ENCODE measurements at regions not wholly inside any gene's neighbourhood (a gene's known extent, or its start where the extent isn't known, plus 50 kb on each side); places are given as distances from the start of the nearest gene placed in this dataset.

DNA sequence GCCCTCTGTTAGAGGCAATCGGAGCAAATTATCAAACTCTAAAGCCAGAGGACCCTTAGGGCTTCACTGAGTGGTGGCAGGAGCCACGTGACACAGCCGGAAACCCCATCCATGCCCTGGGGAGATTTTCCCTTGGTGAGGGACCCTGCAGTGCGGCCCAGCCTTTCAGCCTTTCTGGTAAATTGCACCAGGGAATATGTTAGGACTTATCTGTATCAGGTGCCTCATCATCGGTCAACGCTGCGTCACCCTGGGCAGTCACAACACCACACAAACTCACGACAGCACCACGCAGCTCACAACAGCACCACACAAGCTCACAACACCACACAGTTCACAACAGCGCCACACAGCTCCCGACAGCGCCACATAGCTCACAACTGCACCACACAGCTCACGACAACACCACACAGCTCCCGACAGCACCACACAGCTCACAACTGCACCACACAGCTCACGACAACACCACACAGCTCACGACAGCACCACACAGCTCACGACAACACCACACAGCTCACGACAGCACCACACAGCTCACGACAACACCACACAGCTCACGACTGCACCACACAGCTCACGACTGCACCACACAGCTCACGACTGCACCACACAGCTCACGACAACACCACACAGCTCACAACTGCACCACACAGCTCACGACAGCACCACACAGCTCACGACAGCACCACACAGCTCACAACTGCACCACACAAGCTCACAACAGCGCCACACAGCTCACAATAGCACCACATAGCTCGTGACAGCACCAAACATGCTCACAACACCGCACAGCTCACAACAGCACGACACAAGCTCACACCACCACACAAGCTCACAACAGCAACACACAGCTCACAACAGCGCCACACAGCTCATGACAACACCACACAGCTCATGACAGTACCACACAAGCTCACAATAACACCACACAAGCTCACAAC, 199.0 kb downstream of the DLL1 start:
- POLR2A ChIA-PET = no interaction called here
- FAIRE-seq = no peak
- Histone ChIP-seq H3K79me2 (ENCODE audit: control insufficient read depth, insufficient read depth, low read length) (no peaks in the 10 kb centered on the region), H3K27ac (ENCODE audit: insufficient read depth, low read depth, low read length) (no peak overlapping the region), H3K9ac (replicated peaks; ENCODE audit: extremely low read depth, insufficient read depth, low read length) (no peak overlapping the region), H2AFZ (ENCODE audit: low read depth, low read length) (no peak overlapping the region), H3K9me1 (replicated peaks; ENCODE audit: control insufficient read depth, extremely low read depth, insufficient read depth, low read length) (no peaks in the 10 kb centered on the region), H3K27me3 (ENCODE audit: control insufficient read depth in 2 of 2, insufficient read depth in 2 of 2, low read length in 2 of 2) (no peaks in the 10 kb centered on the region), H3K9me3 (replicated peaks; ENCODE audit: control insufficient read depth, insufficient read depth, low read length) (no peaks in the 10 kb centered on the region), H3K4me1 (ENCODE audit: control insufficient read depth, extremely low read depth, insufficient read depth, low read length) (no peaks in the 10 kb centered on the region), H3K4me3 (replicated peaks in 1 of 3; ENCODE audit: insufficient read depth in 1 of 3, low read depth in 1 of 3, low read length in 3 of 3) (no peak overlapping the region), H3K36me3 (ENCODE audit: control insufficient read depth in 2 of 2, extremely low read depth in 1 of 2, insufficient read depth in 2 of 2, low read length in 2 of 2) (no peaks in the 10 kb centered on the region), H4K20me1 (replicated peaks; ENCODE audit: control insufficient read depth, extremely low read depth, insufficient read depth, low read length) (no peaks in the 10 kb centered on the region), H3K4me2 (ENCODE audit: insufficient read depth, low read length) (no peak overlapping the region)
- DNase-seq (ENCODE audit: low read depth, low spot score) = no peak
- intact Hi-C loops (cut with micrococcal nuclease) (no loop called here), dilution Hi-C loops (cut with MboI; ENCODE audit: extremely low pct_ligation_motif_present, low sequenced_read_pairs) (no loop called here)
- CTCF ChIA-PET = interaction anchor here (1.5 kb wide), 1 partner anchor 260 kb away, joined by 7 read pairs; no protein-coding TSS in a partner anchor
- no TSS peak for BruUV-seq (replicated peaks)
- no peak for TF ChIP-seq GATA2 (IDR thresholded peaks at IDR 0.05; ENCODE audit: insufficient read depth, insufficient read length, low read depth, low read length)

DNA sequence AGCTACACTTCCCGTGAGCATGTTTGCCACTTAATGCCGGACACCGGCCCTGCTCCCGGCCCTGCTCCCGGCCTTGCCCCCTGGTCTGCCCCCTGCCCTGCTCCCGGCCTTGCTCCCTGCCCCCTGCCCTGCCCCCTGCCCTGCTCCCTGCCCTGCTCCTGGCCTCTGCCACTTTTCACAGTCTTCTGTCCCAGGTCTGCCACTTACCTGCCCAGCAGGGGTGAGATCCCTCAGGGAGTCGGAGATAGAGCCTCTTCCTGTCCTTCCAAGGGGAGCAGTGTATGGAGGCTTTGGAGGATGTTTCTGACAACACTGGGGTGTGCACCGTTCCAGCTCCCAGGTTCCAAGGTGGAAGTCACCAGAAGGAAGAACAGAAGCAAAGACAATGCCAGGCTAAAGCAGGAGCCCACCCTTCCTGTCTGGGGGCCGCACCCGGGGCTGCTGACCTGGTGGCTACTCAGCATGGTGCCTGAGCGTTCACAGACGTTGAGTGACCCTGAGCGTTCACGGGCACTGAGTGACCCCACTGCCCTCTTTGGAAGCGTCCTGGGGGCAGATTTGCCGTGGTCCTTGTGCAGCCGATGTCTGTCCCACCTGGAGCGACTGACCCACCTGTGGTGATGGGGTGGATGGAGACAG, 199.8 kb downstream of the DLL1 start:
- FAIRE-seq = no peak
- dilution Hi-C loops (cut with MboI; ENCODE audit: extremely low pct_ligation_motif_present, low sequenced_read_pairs) = no loop called here
- CTCF ChIA-PET = interaction anchor here (1.5 kb wide), 1 partner anchor 259 kb away, joined by 7 read pairs; no protein-coding TSS in a partner anchor

More for the DNA sequence above, 199.8 kb downstream of the DLL1 start:
- Histone ChIP-seq H3K9me3 (replicated peaks; ENCODE audit: control insufficient read depth, insufficient read depth, low read length) (no peaks in the 10 kb centered on the region), H3K4me1 (ENCODE audit: control insufficient read depth, extremely low read depth, insufficient read depth, low read length) (no peaks in the 10 kb centered on the region), H3K79me2 (ENCODE audit: control insufficient read depth, insufficient read depth, low read length) (no peaks in the 10 kb centered on the region), H3K36me3 (ENCODE audit: control insufficient read depth in 2 of 2, extremely low read depth in 1 of 2, insufficient read depth in 2 of 2, low read length in 2 of 2) (no peaks in the 10 kb centered on the region), H3K4me2 (ENCODE audit: insufficient read depth, low read length) (no peak overlapping the region), H3K9me1 (replicated peaks; ENCODE audit: control insufficient read depth, extremely low read depth, insufficient read depth, low read length) (no peaks in the 10 kb centered on the region), H3K27me3 (ENCODE audit: control insufficient read depth in 2 of 2, insufficient read depth in 2 of 2, low read length in 2 of 2) (no peaks in the 10 kb centered on the region), H3K4me3 (replicated peaks in 1 of 3; ENCODE audit: insufficient read depth in 1 of 3, low read depth in 1 of 3, low read length in 3 of 3) (no peak overlapping the region), H3K9ac (replicated peaks; ENCODE audit: extremely low read depth, insufficient read depth, low read length) (no peak overlapping the region), H3K27ac (ENCODE audit: insufficient read depth, low read depth, low read length) (no peak overlapping the region), H2AFZ (ENCODE audit: low read depth, low read length) (no peak overlapping the region), H4K20me1 (replicated peaks; ENCODE audit: control insufficient read depth, extremely low read depth, insufficient read depth, low read length) (no peaks in the 10 kb centered on the region)
- DNase-seq (ENCODE audit: low read depth, low spot score) = no peak
- BruUV-seq (replicated peaks) = no TSS peak
- TF ChIP-seq JUN (IDR thresholded peaks at IDR 0.05; ENCODE audit: borderline replicate concordance, insufficient read depth, insufficient read length, low read depth) = no peak
- TF ChIP-seq, protein P1, sequence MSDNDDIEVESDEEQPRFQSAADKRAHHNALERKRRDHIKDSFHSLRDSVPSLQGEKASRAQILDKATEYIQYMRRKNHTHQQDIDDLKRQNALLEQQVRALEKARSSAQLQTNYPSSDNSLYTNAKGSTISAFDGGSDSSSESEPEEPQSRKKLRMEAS (IDR thresholded peaks at IDR 0.05; ENCODE audit: insufficient read depth, insufficient read length) = no peak
- TF ChIP-seq GATA2 (IDR thresholded peaks at IDR 0.05; ENCODE audit: insufficient read depth, insufficient read length, low read depth, low read length) = no peak
- no peak for TF ChIP-seq MYC (IDR thresholded peaks at IDR 0.05; ENCODE audit: low read depth, low read length)
- TF ChIP-seq, protein P2, sequence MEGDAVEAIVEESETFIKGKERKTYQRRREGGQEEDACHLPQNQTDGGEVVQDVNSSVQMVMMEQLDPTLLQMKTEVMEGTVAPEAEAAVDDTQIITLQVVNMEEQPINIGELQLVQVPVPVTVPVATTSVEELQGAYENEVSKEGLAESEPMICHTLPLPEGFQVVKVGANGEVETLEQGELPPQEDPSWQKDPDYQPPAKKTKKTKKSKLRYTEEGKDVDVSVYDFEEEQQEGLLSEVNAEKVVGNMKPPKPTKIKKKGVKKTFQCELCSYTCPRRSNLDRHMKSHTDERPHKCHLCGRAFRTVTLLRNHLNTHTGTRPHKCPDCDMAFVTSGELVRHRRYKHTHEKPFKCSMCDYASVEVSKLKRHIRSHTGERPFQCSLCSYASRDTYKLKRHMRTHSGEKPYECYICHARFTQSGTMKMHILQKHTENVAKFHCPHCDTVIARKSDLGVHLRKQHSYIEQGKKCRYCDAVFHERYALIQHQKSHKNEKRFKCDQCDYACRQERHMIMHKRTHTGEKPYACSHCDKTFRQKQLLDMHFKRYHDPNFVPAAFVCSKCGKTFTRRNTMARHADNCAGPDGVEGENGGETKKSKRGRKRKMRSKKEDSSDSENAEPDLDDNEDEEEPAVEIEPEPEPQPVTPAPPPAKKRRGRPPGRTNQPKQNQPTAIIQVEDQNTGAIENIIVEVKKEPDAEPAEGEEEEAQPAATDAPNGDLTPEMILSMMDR (IDR thresholded peaks at IDR 0.05; ENCODE audit: extremely low read depth in 1 of 2, insufficient read depth in 1 of 2, low read depth in 1 of 2, low read length in 2 of 2) = no peak
- no peak for TF ChIP-seq POLR2AphosphoS5 (IDR thresholded peaks at IDR 0.05; ENCODE audit: insufficient read depth, low read depth, low read length)
- TF ChIP-seq FOS (IDR thresholded peaks at IDR 0.05; ENCODE audit: borderline replicate concordance, insufficient read depth, low read length) = no peak
- no peak for TF ChIP-seq POLR2A (IDR thresholded peaks at IDR 0.05; ENCODE audit: low read depth, low read length)
- TF ChIP-seq EZH2 (IDR thresholded peaks at IDR 0.05; ENCODE audit: borderline replicate concordance, low read depth, low read length, severe bottlenecking) = no peak
- POLR2A ChIA-PET = no interaction called here
- intact Hi-C loops (cut with micrococcal nuclease) = no loop called here
